Inferior parietal cortex (tissue), 1 donor: ENCODE measurements at regions not wholly inside any gene's neighbourhood (a gene's known extent, or its start where the extent isn't known, plus 50 kb on each side); places are given as distances from the start of the nearest gene placed in this dataset.

Experiments used
- DNase-seq: peaks from one replicate; pipeline ENCODE4 v3.0.0-alpha.2; 2016; ENCODE audit errors: extremely low spot score

GRCh38 chr14:65281991-65282895 lies 130.3 kb upstream of the FUT8 start:
- peak; percentile 82 for DNase-seq

GRCh38 chr14:65282896-65283253 lies 129.7 kb upstream of the FUT8 start:
- DNase-seq = no peak

GRCh38 chr14:65286443-65286842 lies 126.1 kb upstream of the FUT8 start:
- DNase-seq = no peak

GRCh38 chr14:65287264-65288131 lies 125.0 kb upstream of the FUT8 start:
- no peak for DNase-seq

GRCh38 chr14:65290830-65291229 lies 121.7 kb upstream of the FUT8 start:
- no peak for DNase-seq

GRCh38 chr14:65291531-65291930 lies 121.0 kb upstream of the FUT8 start:
- DNase-seq = no peak

- no peak for DNase-seq
These were observed 117.7 kb upstream of the FUT8 start for GRCh38 chr14:65294816-65295215.

- DNase-seq = no peak
These were observed 116.1 kb upstream of the FUT8 start for GRCh38 chr14:65296402-65296801.

GRCh38 chr14:65296876-65297275 lies 115.7 kb upstream of the FUT8 start:
- no peak for DNase-seq

GRCh38 chr14:65297744-65298143 lies 114.8 kb upstream of the FUT8 start:
- no peak for DNase-seq

- DNase-seq = no peak
These were observed 112.7 kb upstream of the FUT8 start for GRCh38 chr14:65299826-65300225.

- no peak for DNase-seq
These were observed 110.5 kb upstream of the FUT8 start for GRCh38 chr14:65301862-65302539.

GRCh38 chr14:65302571-65303189 lies 109.8 kb upstream of the FUT8 start:
- DNase-seq = no peak

GRCh38 chr14:65303190-65303898 lies 109.2 kb upstream of the FUT8 start:
- DNase-seq = no peak

- no peak for DNase-seq
These were observed 108.7 kb upstream of the FUT8 start for GRCh38 chr14:65303899-65304222.

- DNase-seq = no peak
These were observed 108.3 kb upstream of the FUT8 start for GRCh38 chr14:65304239-65304638.

- no peak for DNase-seq
These were observed 107.6 kb upstream of the FUT8 start for GRCh38 chr14:65304963-65305362.

GRCh38 chr14:65308536-65308935 lies 104.0 kb upstream of the FUT8 start:
- no peak for DNase-seq

GRCh38 chr14:65310568-65310967 lies 102.0 kb upstream of the FUT8 start:
- no peak for DNase-seq

- no peak for DNase-seq
These were observed 99.7 kb upstream of the FUT8 start for GRCh38 chr14:65312859-65313258.
